ENCODE measurements at regions not wholly inside any gene's neighbourhood (a gene's known extent, or its start where the extent isn't known, plus 50 kb on each side); places are given as distances from the start of the nearest gene placed in this dataset.

GRCh38 chr10:78779339-78779955, 289.3 kb upstream of the ZMIZ1 start:
- Mint-ChIP-seq H3K36me3 (no peaks in the 10 kb centered on the region), H3K27ac (no peak overlapping the region), H3K9me3 (no peaks in the 10 kb centered on the region), H3K4me1 (no peaks in the 10 kb centered on the region), H3K27me3 (peaks cover 12% of the 10 kb centered on the region), H3K4me3 (no peak overlapping the region)
- POLR2A ChIA-PET: no interaction called here
- DNase-seq: no peak
- ATAC-seq (ENCODE audit: low read depth): no peak

- ATAC-seq (ENCODE audit: low read depth) (no peak), DNase-seq (no peak)
- Mint-ChIP-seq H3K4me1 (no peaks in the 10 kb centered on the region), H3K4me3 (no peak overlapping the region), H3K9me3 (no peaks in the 10 kb centered on the region), H3K36me3 (no peaks in the 10 kb centered on the region), H3K27me3 (peaks cover 17% of the 10 kb centered on the region), H3K27ac (no peak overlapping the region)
- POLR2A ChIA-PET: no interaction called here
These were observed 288.2 kb upstream of the ZMIZ1 start for GRCh38 chr10:78780551-78780961.

GRCh38 chr10:78781251-78781913, 287.4 kb upstream of the ZMIZ1 start:
- Mint-ChIP-seq H3K27me3 (peaks cover 15% of the 10 kb centered on the region), H3K4me1 (no peaks in the 10 kb centered on the region), H3K9me3 (no peaks in the 10 kb centered on the region), H3K4me3 (no peak overlapping the region), H3K36me3 (no peaks in the 10 kb centered on the region), H3K27ac (no peak overlapping the region)
- DNase-seq: no peak
- no peak for ATAC-seq (ENCODE audit: low read depth)
- POLR2A ChIA-PET: no interaction called here

- Mint-ChIP-seq H3K27me3 (peaks cover 14% of the 10 kb centered on the region), H3K36me3 (no peaks in the 10 kb centered on the region), H3K4me3 (no peak overlapping the region), H3K27ac (no peak overlapping the region), H3K9me3 (no peaks in the 10 kb centered on the region), H3K4me1 (no peaks in the 10 kb centered on the region)
- DNase-seq: no peak
- no peak for ATAC-seq (ENCODE audit: low read depth)
- POLR2A ChIA-PET: no interaction called here
These were observed 286.8 kb upstream of the ZMIZ1 start for GRCh38 chr10:78781991-78782390.

- ATAC-seq (ENCODE audit: low read depth): no peak
- Mint-ChIP-seq H3K36me3 (no peaks in the 10 kb centered on the region), H3K4me3 (no peak overlapping the region), H3K9me3 (no peaks in the 10 kb centered on the region), H3K4me1 (no peaks in the 10 kb centered on the region), H3K27ac (no peak overlapping the region), H3K27me3 (peaks cover 16% of the 10 kb centered on the region)
- POLR2A ChIA-PET: no interaction called here
- no peak for DNase-seq
These were observed 286.3 kb upstream of the ZMIZ1 start for GRCh38 chr10:78782441-78782840.

GRCh38 chr10:78783753-78784152, 285.0 kb upstream of the ZMIZ1 start:
- H3K27me3 Mint-ChIP-seq: peaks cover 19% of the 10 kb centered on the region

GRCh38 chr10:78784546-78784945, 284.2 kb upstream of the ZMIZ1 start:
- H3K36me3 Mint-ChIP-seq: no peaks in the 10 kb centered on the region
- H3K27me3 Mint-ChIP-seq: peaks cover 24% of the 10 kb centered on the region
- H3K4me1 Mint-ChIP-seq: no peaks in the 10 kb centered on the region
- no peak overlapping the region for H3K27ac Mint-ChIP-seq
- no peak overlapping the region for H3K4me3 Mint-ChIP-seq
- ATAC-seq (ENCODE audit: low read depth) (no peak), DNase-seq (no peak)
- no peaks in the 10 kb centered on the region for H3K9me3 Mint-ChIP-seq
- POLR2A ChIA-PET: no interaction called here

More at GRCh38 chr10:78783753-78784152, 285.0 kb upstream of the ZMIZ1 start:
- Mint-ChIP-seq H3K4me1 (no peaks in the 10 kb centered on the region), H3K4me3 (no peak overlapping the region), H3K36me3 (no peaks in the 10 kb centered on the region), H3K27ac (no peak overlapping the region), H3K9me3 (no peaks in the 10 kb centered on the region)
- no peak for DNase-seq
- no peak for ATAC-seq (ENCODE audit: low read depth)
- POLR2A ChIA-PET: no interaction called here

GRCh38 chr10:78785066-78785465, 283.7 kb upstream of the ZMIZ1 start:
- POLR2A ChIA-PET: no interaction called here
- no peaks in the 10 kb centered on the region for H3K36me3 Mint-ChIP-seq
- H3K4me1 Mint-ChIP-seq: no peaks in the 10 kb centered on the region
- no peak overlapping the region for H3K4me3 Mint-ChIP-seq
- DNase-seq: no peak
- no peaks in the 10 kb centered on the region for H3K9me3 Mint-ChIP-seq
- peaks cover 24% of the 10 kb centered on the region for H3K27me3 Mint-ChIP-seq
- no peak overlapping the region for H3K27ac Mint-ChIP-seq
- no peak for ATAC-seq (ENCODE audit: low read depth)

GRCh38 chr10:78785991-78786390, 282.8 kb upstream of the ZMIZ1 start:
- Mint-ChIP-seq H3K36me3 (no peaks in the 10 kb centered on the region), H3K27ac (no peak overlapping the region), H3K4me3 (no peak overlapping the region), H3K27me3 (peaks cover 24% of the 10 kb centered on the region), H3K4me1 (no peaks in the 10 kb centered on the region), H3K9me3 (no peaks in the 10 kb centered on the region)
- ATAC-seq (ENCODE audit: low read depth) (no peak), DNase-seq (no peak)
- POLR2A ChIA-PET: no interaction called here

GRCh38 chr10:78787125-78787524, 281.6 kb upstream of the ZMIZ1 start:
- Mint-ChIP-seq H3K9me3 (no peaks in the 10 kb centered on the region), H3K4me3 (no peak overlapping the region), H3K27ac (no peak overlapping the region), H3K4me1 (no peaks in the 10 kb centered on the region), H3K27me3 (peaks cover 24% of the 10 kb centered on the region), H3K36me3 (no peaks in the 10 kb centered on the region)
- ATAC-seq (ENCODE audit: low read depth) (no peak), DNase-seq (no peak)
- POLR2A ChIA-PET: no interaction called here

- ATAC-seq (ENCODE audit: low read depth): no peak
- Mint-ChIP-seq H3K36me3 (no peaks in the 10 kb centered on the region), H3K27me3 (peaks cover 4% of the 10 kb centered on the region), H3K27ac (no peak overlapping the region), H3K9me3 (no peaks in the 10 kb centered on the region), H3K4me3 (no peak overlapping the region), H3K4me1 (no peaks in the 10 kb centered on the region)
- POLR2A ChIA-PET: no interaction called here
- DNase-seq: no peak
These were observed 273.9 kb upstream of the ZMIZ1 start for GRCh38 chr10:78794736-78795455.

- H3K4me3 Mint-ChIP-seq: no peak overlapping the region
- H3K27ac Mint-ChIP-seq: no peak overlapping the region
- no peaks in the 10 kb centered on the region for H3K4me1 Mint-ChIP-seq
- POLR2A ChIA-PET: no interaction called here
- DNase-seq (no peak), ATAC-seq (ENCODE audit: low read depth) (no peak)
- peaks cover 9% of the 10 kb centered on the region for H3K27me3 Mint-ChIP-seq
- no peaks in the 10 kb centered on the region for H3K9me3 Mint-ChIP-seq
- H3K36me3 Mint-ChIP-seq: no peaks in the 10 kb centered on the region
These were observed 269.6 kb upstream of the ZMIZ1 start for GRCh38 chr10:78798976-78799730.

GRCh38 chr10:78800006-78800405, 268.8 kb upstream of the ZMIZ1 start:
- Mint-ChIP-seq H3K36me3 (no peaks in the 10 kb centered on the region), H3K27ac (no peak overlapping the region), H3K4me3 (no peak overlapping the region), H3K9me3 (no peaks in the 10 kb centered on the region), H3K4me1 (no peaks in the 10 kb centered on the region), H3K27me3 (peaks cover 9% of the 10 kb centered on the region)
- POLR2A ChIA-PET: no interaction called here
- DNase-seq (no peak), ATAC-seq (ENCODE audit: low read depth) (no peak)
